Type B pancreatic cell (in vitro differentiated cells): ENCODE measurements at regions not wholly inside any gene's neighbourhood (a gene's known extent, or its start where the extent isn't known, plus 50 kb on each side); places are given as distances from the start of the nearest gene placed in this dataset.

Experiments
- DNase-seq: peaks from one replicate; pipeline ENCODE4 v3.0.0; 2021; ENCODE audit warnings: mixed read lengths; ENCODE audit not compliant: unreplicated experiment; ENCODE audit errors: extremely low spot score
- H3K27ac Mint-ChIP-seq: 2 replicates; pipeline ENCODE4 v1.8.0; 2021; ENCODE audit warnings: mild to moderate bottlenecking, mixed read lengths
- H3K27me3 Mint-ChIP-seq: 2 replicates; pipeline ENCODE4 v1.8.0; 2021; ENCODE audit warnings: mixed read lengths
- H3K36me3 Mint-ChIP-seq: 2 replicates; pipeline ENCODE4 v1.8.0; 2021; ENCODE audit warnings: mixed read lengths
- H3K4me1 Mint-ChIP-seq: one replicate; pipeline ENCODE4 v1.8.0; 2021; ENCODE audit warnings: mixed read lengths; ENCODE audit not compliant: unreplicated experiment
- H3K4me3 Mint-ChIP-seq: 2 replicates; pipeline ENCODE4 v1.8.0; 2021; ENCODE audit warnings: mild to moderate bottlenecking, mixed read lengths
- H3K9me3 Mint-ChIP-seq: 2 replicates; pipeline ENCODE4 v1.8.0; 2021; ENCODE audit warnings: mixed read lengths
- CTCF ChIP-seq: fragments of 200-600 bp; sonication (generic); conservative IDR thresholded peaks from 2 replicates; pipeline ENCODE4 v1.5.0; 2021; ENCODE audit warnings: antibody characterized with exemption, mild to moderate bottlenecking

DNA sequence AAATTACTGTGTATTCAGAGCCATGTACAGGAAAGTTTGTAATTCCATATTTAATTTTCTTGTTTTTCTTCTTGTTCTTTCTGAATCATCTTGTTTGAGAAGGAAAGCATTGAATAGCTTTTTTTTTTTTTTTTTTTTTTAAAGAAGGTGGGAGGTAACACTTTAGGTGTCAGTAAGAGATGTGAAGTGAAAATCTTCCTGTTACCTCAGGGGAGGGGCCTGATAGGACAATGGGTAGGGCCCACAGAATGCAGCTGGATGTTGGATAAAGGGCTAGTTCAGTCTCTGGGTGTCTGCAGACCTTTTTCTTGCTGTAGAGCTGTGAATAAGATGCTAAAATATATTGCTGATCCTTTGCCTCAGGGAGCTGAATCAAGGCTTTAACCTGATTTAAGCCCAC, 317.4 kb downstream of the MAN2A1 start:
- DNase-seq: no peak
- no peaks in the 10 kb centered on the region for H3K36me3 Mint-ChIP-seq
- H3K4me3 Mint-ChIP-seq: no peak overlapping the region

DNA sequence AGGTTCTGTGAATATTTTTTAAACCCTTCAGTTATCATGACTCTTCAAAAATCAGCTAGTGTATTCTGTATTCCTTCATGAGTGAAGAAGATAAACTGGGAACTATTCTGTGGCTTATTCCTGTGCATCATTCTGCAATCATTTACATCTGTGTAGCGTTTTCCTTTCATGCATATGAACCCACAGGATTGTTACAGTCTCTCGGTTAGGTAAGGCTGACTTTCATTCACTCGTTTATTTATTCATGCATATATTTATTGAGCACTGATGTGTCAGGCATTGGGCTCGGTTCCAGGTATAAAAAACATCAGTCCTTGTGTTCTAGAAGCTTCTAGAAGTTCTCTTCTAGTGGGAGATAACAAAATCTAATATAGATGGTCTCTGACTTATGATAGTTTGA, 318.4 kb downstream of the MAN2A1 start:
- Mint-ChIP-seq H3K4me3 (no peak overlapping the region), H3K36me3 (no peaks in the 10 kb centered on the region), H3K27me3 (no peaks in the 10 kb centered on the region), H3K4me1 (no peaks in the 10 kb centered on the region), H3K27ac (no peak overlapping the region), H3K9me3 (peaks cover 6% of the 10 kb centered on the region)
- DNase-seq: no peak
- TF ChIP-seq CTCF: no peak

More for the DNA sequence above, 317.4 kb downstream of the MAN2A1 start:
- no peak for TF ChIP-seq CTCF
- Mint-ChIP-seq H3K27ac (no peak overlapping the region), H3K4me1 (no peaks in the 10 kb centered on the region), H3K9me3 (no peaks in the 10 kb centered on the region), H3K27me3 (no peaks in the 10 kb centered on the region)

DNA sequence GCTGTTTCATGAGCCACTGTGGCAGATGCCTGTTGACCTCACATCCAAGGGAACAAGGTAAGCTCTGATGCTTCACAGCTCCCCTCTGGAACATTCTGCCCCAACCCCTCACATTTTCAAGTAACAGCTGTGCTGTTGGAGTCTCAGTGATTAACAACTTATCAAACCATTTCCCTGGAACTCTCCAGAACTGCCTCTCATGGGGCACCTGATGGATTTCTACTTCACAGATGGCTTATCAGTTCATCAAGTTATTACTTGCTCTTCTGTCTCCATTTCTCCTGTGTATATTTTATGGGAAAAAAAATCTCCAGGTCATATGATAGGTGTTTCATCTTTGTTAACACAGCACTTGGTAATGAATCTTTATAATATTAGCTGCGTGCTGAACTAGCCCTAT, 322.4 kb downstream of the MAN2A1 start:
- H3K9me3 Mint-ChIP-seq: peaks cover 9% of the 10 kb centered on the region
- DNase-seq: no peak
- no peak overlapping the region for H3K27ac Mint-ChIP-seq
- no peaks in the 10 kb centered on the region for H3K27me3 Mint-ChIP-seq
- H3K4me1 Mint-ChIP-seq: no peaks in the 10 kb centered on the region
- no peak for TF ChIP-seq CTCF
- no peak overlapping the region for H3K4me3 Mint-ChIP-seq
- no peaks in the 10 kb centered on the region for H3K36me3 Mint-ChIP-seq

DNA sequence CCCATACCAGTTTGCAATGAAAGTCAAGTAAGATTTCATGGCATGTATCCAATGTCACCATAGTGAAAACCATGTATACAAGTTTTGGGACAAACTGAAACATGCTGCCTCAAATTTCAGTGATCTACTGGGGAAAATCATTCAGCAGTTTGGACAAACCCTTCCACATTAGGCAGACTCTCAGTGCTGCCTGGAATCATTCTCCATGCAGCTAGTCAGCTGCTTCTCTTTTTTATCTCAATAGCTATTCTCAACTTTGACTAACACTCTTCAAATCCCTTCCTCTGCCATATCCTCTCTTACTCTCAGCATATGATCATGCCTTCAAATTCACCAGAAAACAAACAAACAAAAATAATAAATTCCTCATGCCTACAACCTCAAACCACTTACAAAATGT, 323.3 kb downstream of the MAN2A1 start:
- H3K36me3 Mint-ChIP-seq: no peaks in the 10 kb centered on the region
- no peaks in the 10 kb centered on the region for H3K27me3 Mint-ChIP-seq
- TF ChIP-seq CTCF: no peak
- no peak for DNase-seq
- H3K9me3 Mint-ChIP-seq: peaks cover 9% of the 10 kb centered on the region
- H3K4me1 Mint-ChIP-seq: no peaks in the 10 kb centered on the region
- no peak overlapping the region for H3K4me3 Mint-ChIP-seq
- H3K27ac Mint-ChIP-seq: no peak overlapping the region

DNA sequence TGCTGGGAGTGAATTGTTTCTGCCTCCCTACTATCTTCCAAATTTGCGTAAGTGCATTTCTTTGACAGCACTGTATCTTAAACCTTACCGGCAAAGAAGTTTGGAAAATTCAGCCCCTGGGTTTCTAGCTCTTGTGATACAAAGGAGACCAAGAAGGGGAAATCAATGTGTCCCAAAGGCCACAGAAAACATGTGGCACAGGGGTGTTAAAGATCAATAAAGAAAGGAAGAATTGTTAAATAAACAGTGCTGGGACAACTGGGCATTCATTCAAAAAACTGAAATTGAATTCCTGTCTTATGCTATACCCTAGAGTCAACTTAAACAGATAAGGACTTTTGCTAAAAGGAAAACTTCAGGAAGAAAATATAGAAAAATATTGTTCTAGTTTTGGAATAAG, 328.1 kb downstream of the MAN2A1 start:
- no peaks in the 10 kb centered on the region for H3K27me3 Mint-ChIP-seq
- peaks cover 5% of the 10 kb centered on the region for H3K9me3 Mint-ChIP-seq
- no peak for TF ChIP-seq CTCF
- DNase-seq: no peak
- no peak overlapping the region for H3K4me3 Mint-ChIP-seq
- no peak overlapping the region for H3K27ac Mint-ChIP-seq
- no peaks in the 10 kb centered on the region for H3K36me3 Mint-ChIP-seq
- H3K4me1 Mint-ChIP-seq: no peaks in the 10 kb centered on the region

GRCh38 chr5:110018509-110018908, 328.8 kb downstream of the MAN2A1 start:
- Mint-ChIP-seq H3K36me3 (no peaks in the 10 kb centered on the region), H3K4me3 (no peak overlapping the region), H3K27ac (no peak overlapping the region), H3K27me3 (no peaks in the 10 kb centered on the region), H3K9me3 (no peaks in the 10 kb centered on the region), H3K4me1 (no peaks in the 10 kb centered on the region)
- no peak for TF ChIP-seq CTCF
- no peak for DNase-seq
